Breast epithelium (tissue), 3 donors: ENCODE measurements at regions not wholly inside any gene's neighbourhood (a gene's known extent, or its start where the extent isn't known, plus 50 kb on each side); places are given as distances from the start of the nearest gene placed in this dataset.

Experiments
- CTCF ChIP-seq, 3 donors: fragments of 450-650 bp; IDR thresholded peaks; one replicate each; pipeline ENCODE4 v1.5.1; 2016 to 2017; ENCODE audit warnings: antibody characterized with exemption in 3 of 3, mild to moderate bottlenecking in 3 of 3, moderate library complexity in 3 of 3
- POLR2A ChIP-seq: fragments of 450-650 bp; IDR thresholded peaks from one replicate; pipeline ENCODE4 v1.6.1; 2016; ENCODE audit warnings: antibody characterized with exemption, mild to moderate bottlenecking, moderate library complexity

- TF ChIP-seq POLR2A: no peak
- no peak for TF ChIP-seq CTCF (IDR thresholded peaks at IDR 0.05)
Measured at GRCh38 chr4:187724456-187724855, 271.1 kb upstream of the ZFP42 start.
